NCI-H1105 treated with DMSO at 0.1 percent for 48 hours (cell line): ENCODE measurements at regions not wholly inside any gene's neighbourhood (a gene's known extent, or its start where the extent isn't known, plus 50 kb on each side); places are given as distances from the start of the nearest gene placed in this dataset.
A peak's percentile ranks its signal among the peaks of the same experiment; 100 is the strongest.
"Not testable (repeated sequence)": the region's sequence is repeated elsewhere in the genome, so short reads cannot be mapped to it uniquely, and the experiment has no call there.

Source experiments
- DNase-seq: peaks from one replicate; lab custom pipeline; 2025; lab: John Stamatoyannopoulos, UW

- DNase-seq = no peak
Observed at GRCh38 chr3:177778633-177779032, 581.4 kb upstream of the TBL1XR1 start.

GRCh38 chr3:177781686-177782161, 584.4 kb upstream of the TBL1XR1 start:
- no peak for DNase-seq

GRCh38 chr3:177783338-177783737, 586.1 kb upstream of the TBL1XR1 start:
- DNase-seq = no peak

- no peak for DNase-seq
Observed at GRCh38 chr3:177783767-177784166, 586.5 kb upstream of the TBL1XR1 start.

GRCh38 chr3:177787279-177788041, 590.2 kb upstream of the TBL1XR1 start:
- no peak for DNase-seq

- no peak for DNase-seq
Observed at GRCh38 chr3:177789500-177789899, 592.2 kb upstream of the TBL1XR1 start.

GRCh38 chr3:177792311-177793030, 595.2 kb upstream of the TBL1XR1 start:
- no peak for DNase-seq

GRCh38 chr3:177793451-177793850, 596.2 kb upstream of the TBL1XR1 start:
- no peak for DNase-seq

- no peak for DNase-seq
Observed at GRCh38 chr3:177795216-177795615, 597.9 kb upstream of the TBL1XR1 start.

GRCh38 chr3:177795859-177796258, 598.6 kb upstream of the TBL1XR1 start:
- DNase-seq = no peak

- not testable (repeated sequence) for DNase-seq
Observed at GRCh38 chr3:177800147-177800546, 602.9 kb upstream of the TBL1XR1 start.

- DNase-seq = no peak
Observed at GRCh38 chr3:177800561-177800960, 603.3 kb upstream of the TBL1XR1 start.

GRCh38 chr3:177802151-177802900, 605.0 kb upstream of the TBL1XR1 start:
- peak; percentile 90 for DNase-seq

GRCh38 chr3:177803500-177803899, 606.2 kb upstream of the TBL1XR1 start:
- no peak for DNase-seq

- no peak for DNase-seq
Observed at GRCh38 chr3:177804032-177804431, 606.8 kb upstream of the TBL1XR1 start.

- no peak for DNase-seq
Observed at GRCh38 chr3:177804646-177805045, 607.4 kb upstream of the TBL1XR1 start.

GRCh38 chr3:177807150-177807875, 610.0 kb upstream of the TBL1XR1 start:
- no peak for DNase-seq

GRCh38 chr3:177808928-177809478, 611.7 kb upstream of the TBL1XR1 start:
- DNase-seq = not testable (repeated sequence)

GRCh38 chr3:177810162-177810623, 612.9 kb upstream of the TBL1XR1 start:
- no peak for DNase-seq

- no peak for DNase-seq
Observed at GRCh38 chr3:177811112-177811511, 613.8 kb upstream of the TBL1XR1 start.

- DNase-seq = no peak
Observed at GRCh38 chr3:177811835-177812234, 614.6 kb upstream of the TBL1XR1 start.
